ENCODE measurements at regions not wholly inside any gene's neighbourhood (a gene's known extent, or its start where the extent isn't known, plus 50 kb on each side); places are given as distances from the start of the nearest gene placed in this dataset.

DNA sequence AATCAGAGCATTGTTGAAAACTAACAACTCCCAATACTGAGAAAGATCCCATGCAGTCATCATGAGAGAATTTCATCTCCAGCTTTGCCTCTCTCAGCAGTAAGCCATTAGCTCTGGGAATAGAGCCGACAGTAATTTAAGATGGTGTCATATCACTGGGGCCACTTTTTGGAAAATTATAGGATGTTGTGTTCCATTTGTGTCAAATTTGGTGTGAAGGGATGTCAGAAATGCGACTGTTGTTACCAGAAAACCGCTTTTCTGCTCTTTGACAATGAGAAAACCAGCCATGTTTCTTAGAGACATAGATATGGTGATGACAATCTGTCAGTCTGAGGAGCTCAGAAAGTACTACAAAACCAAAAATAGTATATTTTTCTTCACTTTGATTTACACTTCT lies 106.3 kb upstream of the KHDRBS2 start:
- no peak for ATAC-seq
- ChIA-PET RAD21 (ENCODE audit: low non-redundant PET in 1 of 2, low total read pairs in 2 of 2, uncharacterized antibody in 2 of 2, unreplicated experiment in 2 of 2) (no interaction called here), CTCF (no interaction called here), POLR2A (no interaction called here)
- no peak for DNase-seq (ENCODE audit: low read depth, low spot score)
- Histone ChIP-seq H4K20me1 (ENCODE audit: insufficient read depth) (no peaks in the 10 kb centered on the region), H3K27ac (ENCODE audit: low read depth, low read length) (no peak overlapping the region), H3K4me1 (ENCODE audit: control insufficient read depth in 1 of 2, insufficient read depth in 2 of 2, low read length in 2 of 2) (no peaks in the 10 kb centered on the region), H3K9me2 (ENCODE audit: insufficient read depth) (no peaks in the 10 kb centered on the region), H3K9me3 (ENCODE audit: control insufficient read depth in 1 of 2, insufficient read depth in 1 of 2, low read depth in 1 of 2, low read length in 2 of 2) (peaks cover 0 to 25% of the 10 kb centered on the region in 2 experiments; a peak in 1 of 4 replicates), H3K36me3 (ENCODE audit: control insufficient read depth in 1 of 2, insufficient read depth in 2 of 2, low read length in 2 of 2) (no peaks in the 10 kb centered on the region), H3K9ac (ENCODE audit: low read length) (no peak overlapping the region), H3K27me3 (ENCODE audit: insufficient read depth, low read length) (no peaks in the 10 kb centered on the region), H3K4me3 (replicated peaks in 1 of 2; ENCODE audit: low read depth in 1 of 2, low read length in 2 of 2) (no peak overlapping the region), H3K4me2 (ENCODE audit: low read length) (no peak overlapping the region), H3K79me2 (ENCODE audit: insufficient read depth, low read length) (no peaks in the 10 kb centered on the region), H2AFZ (ENCODE audit: low read depth, low read length, poor library complexity, severe bottlenecking) (no peak overlapping the region)
- BruUV-seq (replicated peaks): no TSS peak
- intact Hi-C loops (cut with micrococcal nuclease): no loop called here
- no peak for TF ChIP-seq RAD21 (IDR thresholded peaks at IDR 0.05; ENCODE audit: low read depth)
- TF ChIP-seq, protein P1, sequence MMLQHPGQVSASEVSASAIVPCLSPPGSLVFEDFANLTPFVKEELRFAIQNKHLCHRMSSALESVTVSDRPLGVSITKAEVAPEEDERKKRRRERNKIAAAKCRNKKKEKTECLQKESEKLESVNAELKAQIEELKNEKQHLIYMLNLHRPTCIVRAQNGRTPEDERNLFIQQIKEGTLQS (IDR thresholded peaks at IDR 0.05): no peak
- no peak for TF ChIP-seq POLR2AphosphoS5 (IDR thresholded peaks at IDR 0.05; ENCODE audit: low read depth, low read length)
- no peak for TF ChIP-seq YY1 (IDR thresholded peaks at IDR 0.05; ENCODE audit: extremely low read depth, insufficient replicate concordance, low read depth, low read length)
- no peak for TF ChIP-seq ELF1 (IDR thresholded peaks at IDR 0.05; ENCODE audit: borderline replicate concordance, low read depth)
- TF ChIP-seq ZNF274 (IDR thresholded peaks at IDR 0.05; ENCODE audit: low read depth, low read length): no peak
- TF ChIP-seq EZH2phosphoT487 (IDR thresholded peaks at IDR 0.05; ENCODE audit: borderline replicate concordance): no peak
- no peak for TF ChIP-seq EGR1 (IDR thresholded peaks at IDR 0.05; ENCODE audit: low read depth)
- no peak for TF ChIP-seq TCF7L2 (IDR thresholded peaks at IDR 0.05; ENCODE audit: borderline replicate concordance, extremely low read depth, insufficient read depth, insufficient read length)
- no peak for TF ChIP-seq SIN3A (IDR thresholded peaks at IDR 0.05; ENCODE audit: low read depth)
- no peak for TF ChIP-seq JUND (IDR thresholded peaks at IDR 0.05)
- TF ChIP-seq EZH2 (IDR thresholded peaks at IDR 0.05): no peak
- TF ChIP-seq CBX3 (IDR thresholded peaks at IDR 0.05; ENCODE audit: low read depth): no peak
- no peak for TF ChIP-seq SRF (IDR thresholded peaks at IDR 0.05; ENCODE audit: low read depth)
- no peak for TF ChIP-seq POLR2A (IDR thresholded peaks at IDR 0.05; ENCODE audit: borderline replicate concordance, extremely low read depth, insufficient read depth, insufficient read length)
